GM18499 (cell line): ENCODE measurements at regions not wholly inside any gene's neighbourhood (a gene's known extent, or its start where the extent isn't known, plus 50 kb on each side); places are given as distances from the start of the nearest gene placed in this dataset.
"Not testable (repeated sequence)": the region's sequence is repeated elsewhere in the genome, so short reads cannot be mapped to it uniquely, and the experiment has no call there.

Experiments used
- ATAC-seq: cut with Tn5 transposase; IDR thresholded peaks from one replicate; pipeline ENCODE4 v1.9.1; 2021; ENCODE audit warnings: moderate number of reproducible peaks; ENCODE audit not compliant: insufficient read depth, unreplicated experiment

- no peak for ATAC-seq
These were observed 274.4 kb upstream of the CXADR start for GRCh38 chr21:17238468-17238867.

- no peak for ATAC-seq
These were observed 262.0 kb upstream of the CXADR start for GRCh38 chr21:17250778-17251241.

GRCh38 chr21:17257784-17258183, 255.1 kb upstream of the CXADR start:
- no peak for ATAC-seq

GRCh38 chr21:17264182-17264581, 248.7 kb upstream of the CXADR start:
- ATAC-seq: no peak

- no peak for ATAC-seq
These were observed 243.1 kb upstream of the CXADR start for GRCh38 chr21:17269760-17270159.

- no peak for ATAC-seq
These were observed 242.6 kb upstream of the CXADR start for GRCh38 chr21:17270229-17270628.

GRCh38 chr21:17279663-17280062, 233.2 kb upstream of the CXADR start:
- no peak for ATAC-seq

GRCh38 chr21:17293016-17293562, 219.8 kb upstream of the CXADR start:
- ATAC-seq: not testable (repeated sequence)

- no peak for ATAC-seq
These were observed 216.8 kb upstream of the CXADR start for GRCh38 chr21:17295997-17296396.

GRCh38 chr21:17299576-17299975, 213.3 kb upstream of the CXADR start:
- not testable (repeated sequence) for ATAC-seq

- ATAC-seq: not testable (repeated sequence)
These were observed 185.1 kb upstream of the CXADR start for GRCh38 chr21:17327715-17328114.

GRCh38 chr21:17334484-17334883, 178.4 kb upstream of the CXADR start:
- ATAC-seq: no peak

- no peak for ATAC-seq
These were observed 172.8 kb upstream of the CXADR start for GRCh38 chr21:17340081-17340480.

GRCh38 chr21:17343055-17343454, 169.8 kb upstream of the CXADR start:
- no peak for ATAC-seq

- no peak for ATAC-seq
These were observed 164.5 kb upstream of the CXADR start for GRCh38 chr21:17348357-17348756.

GRCh38 chr21:17348849-17349248, 164.0 kb upstream of the CXADR start:
- no peak for ATAC-seq

- no peak for ATAC-seq
These were observed 161.1 kb upstream of the CXADR start for GRCh38 chr21:17351766-17352165.

GRCh38 chr21:17352996-17353655, 159.7 kb upstream of the CXADR start:
- ATAC-seq: no peak

GRCh38 chr21:17359781-17360180, 153.1 kb upstream of the CXADR start:
- no peak for ATAC-seq

GRCh38 chr21:17368748-17369363, 144.0 kb upstream of the CXADR start:
- no peak for ATAC-seq

- ATAC-seq: no peak
These were observed 142.6 kb upstream of the CXADR start for GRCh38 chr21:17370263-17370662.

- no peak for ATAC-seq
These were observed 141.9 kb upstream of the CXADR start for GRCh38 chr21:17370916-17371315.
